Neural progenitor cell (in vitro differentiated cells): ENCODE measurements at regions not wholly inside any gene's neighbourhood (a gene's known extent, or its start where the extent isn't known, plus 50 kb on each side); places are given as distances from the start of the nearest gene placed in this dataset.

Experiments
- EZH2 ChIP-seq: fragments of 200-600 bp; sonication (generic); IDR thresholded peaks from 2 replicates; pipeline ENCODE4 v1.6.1; 2017; ENCODE audit warnings: antibody characterized with exemption, mild to moderate bottlenecking, moderate library complexity
- EZH2phosphoT487 ChIP-seq: fragments of 200-600 bp; sonication (generic); IDR thresholded peaks from 2 replicates; pipeline ENCODE4 v1.6.1; 2017; ENCODE audit warnings: antibody characterized with exemption
- TF ChIP-seq, protein P1 (sequence below): fragments of 200-600 bp; sonication (generic); IDR thresholded peaks from 2 replicates; pipeline ENCODE4 v1.5.1; 2017; ENCODE audit warnings: antibody characterized with exemption, mild to moderate bottlenecking

DNA sequence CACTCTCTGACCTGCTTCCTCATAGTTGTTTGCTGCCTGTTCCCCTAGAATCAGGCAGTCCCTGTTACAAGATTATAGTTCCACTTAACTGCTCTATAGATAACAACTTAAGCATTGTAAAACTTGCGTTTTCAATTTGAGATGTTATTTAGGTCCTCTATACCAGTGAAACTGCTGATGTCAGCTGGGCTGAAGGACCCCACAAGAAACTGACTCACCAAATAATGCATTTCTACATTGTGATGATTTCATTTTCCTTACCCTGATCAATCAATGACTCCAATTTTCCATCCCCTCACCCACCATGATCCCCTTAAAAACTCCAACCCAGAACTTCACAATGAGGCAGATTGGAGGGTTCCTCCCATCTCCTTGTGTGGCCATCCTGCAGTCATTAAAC is 280.7 kb downstream of the SLITRK1 start:
- TF ChIP-seq, protein P1, sequence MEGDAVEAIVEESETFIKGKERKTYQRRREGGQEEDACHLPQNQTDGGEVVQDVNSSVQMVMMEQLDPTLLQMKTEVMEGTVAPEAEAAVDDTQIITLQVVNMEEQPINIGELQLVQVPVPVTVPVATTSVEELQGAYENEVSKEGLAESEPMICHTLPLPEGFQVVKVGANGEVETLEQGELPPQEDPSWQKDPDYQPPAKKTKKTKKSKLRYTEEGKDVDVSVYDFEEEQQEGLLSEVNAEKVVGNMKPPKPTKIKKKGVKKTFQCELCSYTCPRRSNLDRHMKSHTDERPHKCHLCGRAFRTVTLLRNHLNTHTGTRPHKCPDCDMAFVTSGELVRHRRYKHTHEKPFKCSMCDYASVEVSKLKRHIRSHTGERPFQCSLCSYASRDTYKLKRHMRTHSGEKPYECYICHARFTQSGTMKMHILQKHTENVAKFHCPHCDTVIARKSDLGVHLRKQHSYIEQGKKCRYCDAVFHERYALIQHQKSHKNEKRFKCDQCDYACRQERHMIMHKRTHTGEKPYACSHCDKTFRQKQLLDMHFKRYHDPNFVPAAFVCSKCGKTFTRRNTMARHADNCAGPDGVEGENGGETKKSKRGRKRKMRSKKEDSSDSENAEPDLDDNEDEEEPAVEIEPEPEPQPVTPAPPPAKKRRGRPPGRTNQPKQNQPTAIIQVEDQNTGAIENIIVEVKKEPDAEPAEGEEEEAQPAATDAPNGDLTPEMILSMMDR, result no peak
- TF ChIP-seq EZH2 (no peak), EZH2phosphoT487 (no peak)
